H9 (cell line): ENCODE measurements at regions not wholly inside any gene's neighbourhood (a gene's known extent, or its start where the extent isn't known, plus 50 kb on each side); places are given as distances from the start of the nearest gene placed in this dataset.

Experiments used
- DNase-seq: peaks from one replicate; pipeline ENCODE4 v3.0.0-alpha.2; 2017
- H2AFZ ChIP-seq: one replicate; pipeline ENCODE4 v1.6.1; 2013; ENCODE audit warnings: mild to moderate bottlenecking, low read length, control low read depth, moderate library complexity
- H2AK5ac ChIP-seq: 2 replicates; pipeline ENCODE4 v1.6.1; 2013; ENCODE audit warnings: low read length, control low read depth, mixed read lengths; ENCODE audit not compliant: insufficient read length
- H2BK120ac ChIP-seq: one replicate; pipeline ENCODE4 v1.6.1; 2013; ENCODE audit warnings: low read depth, mild to moderate bottlenecking, low read length, control low read depth, inconsistent platforms; ENCODE audit not compliant: poor library complexity, severe bottlenecking
- H2BK12ac ChIP-seq: 2 replicates; pipeline ENCODE4 v1.6.1; 2013; ENCODE audit warnings: low read length, control low read depth, mixed read lengths, low read depth; ENCODE audit not compliant: insufficient read length
- H2BK15ac ChIP-seq: 2 replicates; pipeline ENCODE4 v1.6.1; 2013; ENCODE audit warnings: low read depth, low read length, control low read depth
- H2BK20ac ChIP-seq: one replicate; pipeline ENCODE4 v1.6.1; 2013; ENCODE audit warnings: low read depth, mild to moderate bottlenecking, low read length, control low read depth, inconsistent platforms; ENCODE audit not compliant: poor library complexity, severe bottlenecking
- H2BK5ac ChIP-seq: 2 replicates; pipeline ENCODE4 v1.6.1; 2013; ENCODE audit warnings: low read length, control low read depth, mixed read lengths; ENCODE audit not compliant: insufficient read length
- H3K14ac ChIP-seq: 2 replicates; pipeline ENCODE4 v1.6.1; 2013; ENCODE audit warnings: low read length, control low read depth; ENCODE audit not compliant: insufficient read depth
- H3K18ac ChIP-seq: 2 replicates; pipeline ENCODE4 v1.6.1; 2013; ENCODE audit warnings: low read depth, mild to moderate bottlenecking, mixed read lengths, low read length, control low read depth; ENCODE audit not compliant: insufficient read length
- H3K23ac ChIP-seq: 2 replicates; pipeline ENCODE4 v1.6.1; 2013; ENCODE audit warnings: low read length, control low read depth, mixed read lengths, low read depth; ENCODE audit not compliant: insufficient read length
- H3K23me2 ChIP-seq: 2 replicates; pipeline ENCODE4 v1.6.1; 2013; ENCODE audit warnings: low read depth, mild to moderate bottlenecking, mixed read lengths, low read length, control low read depth; ENCODE audit not compliant: insufficient read length, poor library complexity, severe bottlenecking
- H3K27ac ChIP-seq: 2 replicates; pipeline ENCODE4 v1.5.1; 2013; ENCODE audit warnings: low read length, control low read depth, mixed read lengths, low read depth; ENCODE audit not compliant: insufficient read length
- H3K27me3 ChIP-seq: 2 replicates; pipeline ENCODE4 v1.6.1; 2013; ENCODE audit warnings: low read length, control low read depth, inconsistent platforms; ENCODE audit not compliant: insufficient read depth
- H3K4ac ChIP-seq: 2 replicates; pipeline ENCODE4 v1.6.1; 2013; ENCODE audit warnings: low read depth, mild to moderate bottlenecking, control low read depth, inconsistent platforms, low read length, moderate library complexity
- H3K4me1 ChIP-seq: 2 replicates; pipeline ENCODE4 v1.6.1; 2013; ENCODE audit warnings: low read length, control low read depth, inconsistent platforms; ENCODE audit not compliant: insufficient read depth
- H3K4me2 ChIP-seq: 2 replicates; pipeline ENCODE4 v1.6.1; 2013; ENCODE audit warnings: low read length, control low read depth, mixed read lengths; ENCODE audit not compliant: insufficient read length, insufficient read depth
- H3K56ac ChIP-seq: 2 replicates; pipeline ENCODE4 v1.6.1; 2013; ENCODE audit warnings: low read depth, mild to moderate bottlenecking, mixed read lengths, low read length, control low read depth; ENCODE audit not compliant: insufficient read length
- H3K79me1 ChIP-seq: 2 replicates; pipeline ENCODE4 v1.6.1; 2013; ENCODE audit warnings: low read depth, mild to moderate bottlenecking, moderate library complexity, low read length, control low read depth, inconsistent platforms; ENCODE audit not compliant: insufficient read depth, poor library complexity, severe bottlenecking
- H3K79me2 ChIP-seq: 2 replicates; pipeline ENCODE4 v1.6.1; 2013; ENCODE audit warnings: low read length, control low read depth, inconsistent platforms; ENCODE audit not compliant: insufficient read depth
- H3K9ac ChIP-seq: 2 replicates; pipeline ENCODE4 v1.6.1; 2013; ENCODE audit warnings: low read length, control low read depth, mixed read lengths; ENCODE audit not compliant: insufficient read length; ENCODE audit errors: extremely low read depth
- H3K9me3 ChIP-seq: one replicate; pipeline ENCODE4 v1.6.1; 2013; ENCODE audit warnings: low read depth, low read length, inconsistent platforms; ENCODE audit not compliant: control insufficient read depth
- H3T11ph ChIP-seq: one replicate; pipeline ENCODE4 v1.6.1; 2013; ENCODE audit warnings: mild to moderate bottlenecking, low read length, control low read depth, inconsistent platforms
- H4K20me1 ChIP-seq: one replicate; pipeline ENCODE4 v1.6.1; 2013; ENCODE audit not compliant: control insufficient read depth, insufficient read length, insufficient read depth
- H4K5ac ChIP-seq: 2 replicates; pipeline ENCODE4 v1.6.1; 2013; ENCODE audit warnings: low read depth, mild to moderate bottlenecking, mixed read lengths, low read length, control low read depth; ENCODE audit not compliant: insufficient read length
- H4K8ac ChIP-seq: replicated peaks from 2 replicates; pipeline ENCODE4 v1.6.1; 2013; ENCODE audit warnings: low read length, control low read depth, mixed read lengths, low read depth; ENCODE audit not compliant: insufficient read length
- H4K91ac ChIP-seq: 2 replicates; pipeline ENCODE4 v1.6.1; 2013; ENCODE audit warnings: low read depth, mild to moderate bottlenecking, moderate library complexity, mixed read lengths, low read length, control low read depth; ENCODE audit not compliant: insufficient read length
- H3K27ac Mint-ChIP-seq, 3 experiments: 2 replicates in 2 of 3; 3 replicates in 1 of 3; pipeline ENCODE4 v1.8.0; 2020 to 2021; ENCODE audit warnings: mixed read lengths in 3 of 3, mild to moderate bottlenecking in 1 of 3, moderate library complexity in 1 of 3
- H3K27me3 Mint-ChIP-seq: 2 replicates; pipeline ENCODE4 v1.8.0; 2021; ENCODE audit warnings: low read depth, mild to moderate bottlenecking, moderate library complexity, mixed read lengths
- H3K36me3 Mint-ChIP-seq, 3 experiments: 2 replicates in 2 of 3; 3 replicates in 1 of 3; pipeline ENCODE4 v1.8.0; 2020 to 2021; ENCODE audit warnings: low read depth in 3 of 3, mixed read lengths in 3 of 3; ENCODE audit not compliant: insufficient read depth in 1 of 3
- H3K4me1 Mint-ChIP-seq, 2 experiments: 2 replicates each; pipeline ENCODE4 v1.8.0; 2020; ENCODE audit warnings: mixed read lengths in 2 of 2
- H3K4me3 Mint-ChIP-seq, 2 experiments: 2 replicates in 1 of 2; 3 replicates in 1 of 2; pipeline ENCODE4 v1.8.0; 2020 to 2021; ENCODE audit warnings: mild to moderate bottlenecking in 2 of 2, mixed read lengths in 2 of 2, moderate library complexity in 1 of 2
- H3K9me3 Mint-ChIP-seq, 2 experiments: 2 replicates in 1 of 2; 3 replicates in 1 of 2; pipeline ENCODE4 v1.8.0; 2020; ENCODE audit warnings: mild to moderate bottlenecking in 2 of 2, mixed read lengths in 2 of 2, moderate library complexity in 1 of 2
- WGBS: extraction: QIAGEN DNeasy Blood & Tissue Kit; methylation state at CpG from one replicate; pipeline ENCODE4 v1.1.7; 2013; ENCODE audit warnings: missing lambda C conversion rate, low lambda C conversion rate, mixed read lengths; ENCODE audit not compliant: insufficient read length; ENCODE audit errors: extremely low coverage; 5-methylcytosine and 5-hydroxymethylcytosine counted together
- TF ChIP-seq, protein P1 (sequence below): fragments of 200-600 bp; sonication (generic); conservative IDR thresholded peaks from 3 replicates; pipeline ENCODE4 v1.8.0; 2021; ENCODE audit warnings: antibody characterized with exemption, mild to moderate bottlenecking

DNA sequence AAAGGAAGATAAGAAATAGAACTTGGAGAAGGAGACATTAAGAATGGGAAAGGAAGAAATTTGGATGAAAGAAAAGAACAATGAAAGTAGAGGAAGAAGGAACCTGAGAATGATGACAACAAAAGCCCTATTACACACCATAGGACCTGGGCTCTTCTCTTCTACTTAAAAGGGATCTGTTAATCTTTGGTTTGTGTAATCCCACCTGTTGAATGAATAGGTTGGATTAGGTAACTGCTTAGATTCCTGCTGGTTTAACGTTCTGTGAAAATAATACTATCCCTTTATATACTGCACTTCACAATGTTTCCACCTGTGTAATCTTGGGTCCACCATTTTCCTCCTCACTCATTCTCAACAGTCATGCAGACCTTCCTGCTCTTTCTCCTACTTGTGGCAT is 157.8 kb upstream of the ATP10B start:
- no CpG with 5 or more reads among the region's 1 CpG for WGBS

More for the DNA sequence above, 157.8 kb upstream of the ATP10B start:
- H2AK5ac ChIP-seq: no peak overlapping the region
- no peaks in the 10 kb centered on the region for H4K20me1 ChIP-seq
- no peak overlapping the region for H3T11ph ChIP-seq
- H3K27me3 ChIP-seq: no peaks in the 10 kb centered on the region
- H4K8ac ChIP-seq: no peak overlapping the region
- H3K4me2 ChIP-seq: no peak overlapping the region
- no peak overlapping the region for H2BK12ac ChIP-seq
- no peak overlapping the region for H3K27ac ChIP-seq
- no peak overlapping the region for H3K18ac ChIP-seq
- H3K4me1 Mint-ChIP-seq: peaks cover 7 to 10% of the 10 kb centered on the region in 2 experiments; a peak in 3 of 4 replicates
- no peak overlapping the region for H3K56ac ChIP-seq
- no peak overlapping the region for H2BK15ac ChIP-seq
- no peaks in the 10 kb centered on the region for H3K23me2 ChIP-seq
- H3K9me3 Mint-ChIP-seq: peaks cover 0 to 3% of the 10 kb centered on the region in 2 experiments; a peak in 3 of 5 replicates
- no peak overlapping the region for H4K91ac ChIP-seq
- H3K4me1 ChIP-seq: no peaks in the 10 kb centered on the region
- no peaks in the 10 kb centered on the region for H3K9me3 ChIP-seq
- no peak overlapping the region for H4K5ac ChIP-seq
- H2BK120ac ChIP-seq: no peak overlapping the region
- H3K14ac ChIP-seq: no peak overlapping the region
- H3K23ac ChIP-seq: no peak overlapping the region
- no peaks in the 10 kb centered on the region for H3K79me2 ChIP-seq
- no peak overlapping the region for H3K4me3 Mint-ChIP-seq
- no peak overlapping the region for H2BK5ac ChIP-seq
- no peak overlapping the region for H2BK20ac ChIP-seq
- DNase-seq: no peak
- no peak overlapping the region for H3K27ac Mint-ChIP-seq
- H3K9ac ChIP-seq: no peak overlapping the region
- TF ChIP-seq, protein P1, sequence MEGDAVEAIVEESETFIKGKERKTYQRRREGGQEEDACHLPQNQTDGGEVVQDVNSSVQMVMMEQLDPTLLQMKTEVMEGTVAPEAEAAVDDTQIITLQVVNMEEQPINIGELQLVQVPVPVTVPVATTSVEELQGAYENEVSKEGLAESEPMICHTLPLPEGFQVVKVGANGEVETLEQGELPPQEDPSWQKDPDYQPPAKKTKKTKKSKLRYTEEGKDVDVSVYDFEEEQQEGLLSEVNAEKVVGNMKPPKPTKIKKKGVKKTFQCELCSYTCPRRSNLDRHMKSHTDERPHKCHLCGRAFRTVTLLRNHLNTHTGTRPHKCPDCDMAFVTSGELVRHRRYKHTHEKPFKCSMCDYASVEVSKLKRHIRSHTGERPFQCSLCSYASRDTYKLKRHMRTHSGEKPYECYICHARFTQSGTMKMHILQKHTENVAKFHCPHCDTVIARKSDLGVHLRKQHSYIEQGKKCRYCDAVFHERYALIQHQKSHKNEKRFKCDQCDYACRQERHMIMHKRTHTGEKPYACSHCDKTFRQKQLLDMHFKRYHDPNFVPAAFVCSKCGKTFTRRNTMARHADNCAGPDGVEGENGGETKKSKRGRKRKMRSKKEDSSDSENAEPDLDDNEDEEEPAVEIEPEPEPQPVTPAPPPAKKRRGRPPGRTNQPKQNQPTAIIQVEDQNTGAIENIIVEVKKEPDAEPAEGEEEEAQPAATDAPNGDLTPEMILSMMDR: no peak
- no peak overlapping the region for H2AFZ ChIP-seq
- H3K79me1 ChIP-seq: no peaks in the 10 kb centered on the region
- H3K36me3 Mint-ChIP-seq: peaks cover 0 to under 1% (median 0%) of the 10 kb centered on the region in 3 experiments; a peak in 2 of 7 replicates
- no peak overlapping the region for H3K4ac ChIP-seq
- H3K27me3 Mint-ChIP-seq: no peaks in the 10 kb centered on the region
